PC-9 (cell line): ENCODE measurements at regions not wholly inside any gene's neighbourhood (a gene's known extent, or its start where the extent isn't known, plus 50 kb on each side); places are given as distances from the start of the nearest gene placed in this dataset.
A peak's percentile ranks its signal among the peaks of the same experiment; 100 is the strongest.

Experiments
- BruUV-seq: library from RNA; stranded (reverse); fragments of 400-500 nt; replicated peaks from 2 replicates; lab custom pipeline; 2021; lab: Mats Ljungman, UMichigan
- CTCF ChIA-PET: fragments of 300-600 bp; sonication (Branson Sonifier 250); formaldehyde crosslinking; loops from one replicate; lab custom pipeline; 2022; ENCODE audit warnings: antibody characterized with exemption; lab: Charles Lee
- POLR2A ChIA-PET: fragments of 300-600 bp; sonication (Branson Sonifier 250); formaldehyde crosslinking; loops from one replicate; lab custom pipeline; 2022; ENCODE audit warnings: antibody characterized with exemption; ENCODE audit not compliant: unreplicated experiment; lab: Charles Lee
- DNase-seq, 2 experiments: peaks; one replicate each; pipeline versions ENCODE4 v3.0.0 to v3.0.0-alpha.2; 2015 to 2022; ENCODE audit warnings: mixed read lengths in 1 of 2
- H2AFZ ChIP-seq: fragments of 200-600 bp; sonication (generic); 2 replicates; pipeline ENCODE4 v1.8.1; 2017; ENCODE audit warnings: antibody characterized with exemption
- H3F3A ChIP-seq: fragments of 200-600 bp; sonication (generic); 2 replicates; pipeline ENCODE4 v1.8.1; 2017; ENCODE audit warnings: antibody characterized with exemption, mild to moderate bottlenecking, low read depth; ENCODE audit not compliant: insufficient read depth
- H3K27ac ChIP-seq: fragments of 200-600 bp; sonication (generic); 2 replicates; pipeline ENCODE4 v1.6.1; 2016; ENCODE audit warnings: mixed run types
- H3K27me3 ChIP-seq: fragments of 200-600 bp; sonication (generic); 2 replicates; pipeline ENCODE4 v1.6.1; 2016; ENCODE audit warnings: low read depth, mixed run types; ENCODE audit not compliant: insufficient read depth
- H3K36me3 ChIP-seq: fragments of 200-600 bp; sonication (generic); 2 replicates; pipeline ENCODE4 v1.6.1; 2016; ENCODE audit warnings: low read depth, mixed run types
- H3K4me1 ChIP-seq: fragments of 200-600 bp; sonication (generic); replicated peaks from 2 replicates; pipeline ENCODE4 v1.6.1; 2016; ENCODE audit warnings: mixed run types; ENCODE audit not compliant: insufficient read depth
- H3K4me2 ChIP-seq: fragments of 200-600 bp; sonication (generic); 2 replicates; pipeline ENCODE4 v1.6.1; 2017; ENCODE audit warnings: mixed run types
- H3K4me3 ChIP-seq: fragments of 200-600 bp; sonication (generic); 2 replicates; pipeline ENCODE4 v1.6.1; 2016; ENCODE audit warnings: mixed run types
- H3K79me2 ChIP-seq: fragments of 200-600 bp; sonication (generic); 2 replicates; pipeline ENCODE4 v1.6.1; 2017; ENCODE audit warnings: low read depth, mixed run types
- H3K9me2 ChIP-seq: fragments of 200-600 bp; sonication (generic); 2 replicates; pipeline ENCODE4 v1.8.1; 2017; ENCODE audit warnings: mild to moderate bottlenecking; ENCODE audit not compliant: insufficient read depth
- H3K9me3 ChIP-seq: fragments of 200-600 bp; sonication (generic); 2 replicates; pipeline ENCODE4 v1.8.1; 2016; ENCODE audit warnings: low read depth; ENCODE audit not compliant: insufficient read depth
- H4K20me1 ChIP-seq: fragments of 200-600 bp; sonication (generic); 2 replicates; pipeline ENCODE4 v1.8.1; 2017; ENCODE audit not compliant: insufficient read depth
- EZH2 ChIP-seq: fragments of 200-600 bp; sonication (generic); IDR thresholded peaks from 2 replicates; pipeline ENCODE4 v1.8.0; 2017; ENCODE audit warnings: antibody characterized with exemption, low read depth
- intact Hi-C: fragments of 100-400 bp; cut with micrococcal nuclease; formaldehyde crosslinking; loops from one replicate; pipeline ENCODE4 v1.10.0; 2022; ENCODE audit not compliant: unreplicated experiment
- TF ChIP-seq, protein P1 (sequence below): fragments of 200-600 bp; sonication (generic); conservative IDR thresholded peaks from 2 replicates; pipeline ENCODE4 v1.6.1; 2017; ENCODE audit warnings: mixed run types, antibody characterized with exemption, mild to moderate bottlenecking, moderate library complexity

DNA sequence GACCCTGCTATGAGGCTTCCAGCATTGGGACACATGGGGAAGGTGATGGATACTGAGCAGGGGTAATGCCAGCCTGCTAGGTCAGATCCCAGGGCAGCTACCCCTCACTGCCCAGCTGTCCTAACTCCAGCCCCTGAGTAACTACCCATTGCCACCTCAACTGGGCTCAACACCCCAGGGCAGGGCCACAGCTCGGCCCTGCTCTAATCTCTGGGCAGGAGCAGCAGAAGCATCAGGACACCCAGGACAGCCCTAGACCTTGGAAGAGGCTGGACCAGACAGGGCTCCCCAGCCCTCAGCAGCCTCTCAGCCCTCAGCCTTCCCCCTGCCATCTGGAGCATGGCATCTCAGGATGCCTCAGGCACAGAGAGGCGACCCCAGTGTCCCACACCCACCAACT is 67.4 kb upstream of the TOP1 start:
- Histone ChIP-seq H3K4me3 (no peak overlapping the region), H3K9me2 (no peaks in the 10 kb centered on the region), H3K4me2 (no peak overlapping the region), H3K9me3 (no peaks in the 10 kb centered on the region), H2AFZ (no peak overlapping the region), H3K4me1 (no peaks in the 10 kb centered on the region), H3F3A (no peaks in the 10 kb centered on the region), H3K27ac (no peak overlapping the region), H3K27me3 (peaks cover 20% of the 10 kb centered on the region), H3K36me3 (no peaks in the 10 kb centered on the region), H3K79me2 (no peaks in the 10 kb centered on the region), H4K20me1 (no peaks in the 10 kb centered on the region)
- no TSS peak for BruUV-seq
- no peak for TF ChIP-seq EZH2
- TF ChIP-seq, protein P1, sequence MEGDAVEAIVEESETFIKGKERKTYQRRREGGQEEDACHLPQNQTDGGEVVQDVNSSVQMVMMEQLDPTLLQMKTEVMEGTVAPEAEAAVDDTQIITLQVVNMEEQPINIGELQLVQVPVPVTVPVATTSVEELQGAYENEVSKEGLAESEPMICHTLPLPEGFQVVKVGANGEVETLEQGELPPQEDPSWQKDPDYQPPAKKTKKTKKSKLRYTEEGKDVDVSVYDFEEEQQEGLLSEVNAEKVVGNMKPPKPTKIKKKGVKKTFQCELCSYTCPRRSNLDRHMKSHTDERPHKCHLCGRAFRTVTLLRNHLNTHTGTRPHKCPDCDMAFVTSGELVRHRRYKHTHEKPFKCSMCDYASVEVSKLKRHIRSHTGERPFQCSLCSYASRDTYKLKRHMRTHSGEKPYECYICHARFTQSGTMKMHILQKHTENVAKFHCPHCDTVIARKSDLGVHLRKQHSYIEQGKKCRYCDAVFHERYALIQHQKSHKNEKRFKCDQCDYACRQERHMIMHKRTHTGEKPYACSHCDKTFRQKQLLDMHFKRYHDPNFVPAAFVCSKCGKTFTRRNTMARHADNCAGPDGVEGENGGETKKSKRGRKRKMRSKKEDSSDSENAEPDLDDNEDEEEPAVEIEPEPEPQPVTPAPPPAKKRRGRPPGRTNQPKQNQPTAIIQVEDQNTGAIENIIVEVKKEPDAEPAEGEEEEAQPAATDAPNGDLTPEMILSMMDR, result no peak
- ChIA-PET CTCF (no interaction called here), POLR2A (no interaction called here)
- intact Hi-C loops, result loop anchor here (5.0 kb wide), 2 partner anchors 164 to 1074 kb away; no protein-coding TSS in a partner anchor
- no peak for DNase-seq

DNA sequence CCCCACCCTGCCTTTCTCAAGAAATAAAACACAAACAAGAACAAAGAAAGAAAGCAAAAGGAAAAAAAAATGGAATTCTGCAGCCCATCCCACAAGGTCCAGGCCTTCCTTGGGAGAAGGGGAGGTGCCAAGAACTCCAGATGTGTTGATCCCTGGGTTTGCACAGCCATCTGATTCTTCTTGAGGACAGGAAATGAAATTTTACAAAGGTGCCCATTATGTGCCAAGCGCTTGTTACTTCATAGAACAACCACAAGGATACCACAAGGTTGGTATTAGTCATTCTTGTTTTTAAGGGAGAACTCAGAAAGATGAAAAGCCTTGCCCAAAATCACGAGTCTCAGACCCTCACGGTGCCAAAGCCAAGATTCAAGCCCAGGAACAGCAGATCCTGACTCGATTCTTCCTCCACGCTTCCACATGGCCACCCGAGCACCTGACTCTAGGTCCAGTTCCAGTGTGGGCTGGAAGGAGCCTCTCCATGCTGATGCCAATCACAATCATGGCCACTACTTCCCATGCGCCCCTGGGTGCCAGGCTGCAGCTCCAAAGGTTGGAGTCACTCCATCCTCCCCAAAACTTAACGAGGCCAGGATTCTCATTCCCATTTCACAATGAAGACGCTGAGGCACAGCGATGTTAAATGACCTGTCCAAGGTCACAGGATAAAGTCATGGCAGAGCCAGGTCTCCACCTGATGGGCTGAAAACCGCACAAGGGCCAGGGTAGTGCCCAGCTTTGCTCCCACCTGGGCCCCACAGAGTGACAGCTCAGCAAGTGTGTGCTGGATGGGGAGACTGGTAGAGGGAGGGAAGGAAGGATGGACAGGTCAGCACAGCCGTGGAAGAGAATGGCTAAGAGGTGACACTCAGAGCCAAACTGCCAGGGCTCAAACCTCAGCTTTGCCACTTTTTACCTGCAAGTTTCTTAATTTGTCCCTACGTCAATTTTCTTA is 66.7 kb upstream of the TOP1 start:
- peaks cover 14% of the 10 kb centered on the region for H3K27me3 ChIP-seq
- no peaks in the 10 kb centered on the region for H3K9me2 ChIP-seq
- H3F3A ChIP-seq, result no peaks in the 10 kb centered on the region
- H3K4me2 ChIP-seq, result no peak overlapping the region
- no peaks in the 10 kb centered on the region for H3K4me1 ChIP-seq
- no TSS peak for BruUV-seq
- no peaks in the 10 kb centered on the region for H3K36me3 ChIP-seq
- TF ChIP-seq EZH2, result no peak
- TF ChIP-seq, protein P1, result no peak
- ChIA-PET CTCF (interaction anchor here (0.6 to 1.3 kb wide), 5 partner anchors 69 to 1851 kb away, joined by 3 to 6 read pairs (median 4); no protein-coding TSS in a partner anchor), POLR2A (no interaction called here)
- H4K20me1 ChIP-seq, result no peaks in the 10 kb centered on the region
- H3K27ac ChIP-seq, result no peak overlapping the region
- no peaks in the 10 kb centered on the region for H3K79me2 ChIP-seq
- H2AFZ ChIP-seq, result no peak overlapping the region
- no peak for DNase-seq
- H3K4me3 ChIP-seq, result no peak overlapping the region
- intact Hi-C loops, result loop anchor here (2.0 to 5.0 kb wide), 6 partner anchors 165 to 1911 kb away; no protein-coding TSS in a partner anchor
- H3K9me3 ChIP-seq, result no peaks in the 10 kb centered on the region

DNA sequence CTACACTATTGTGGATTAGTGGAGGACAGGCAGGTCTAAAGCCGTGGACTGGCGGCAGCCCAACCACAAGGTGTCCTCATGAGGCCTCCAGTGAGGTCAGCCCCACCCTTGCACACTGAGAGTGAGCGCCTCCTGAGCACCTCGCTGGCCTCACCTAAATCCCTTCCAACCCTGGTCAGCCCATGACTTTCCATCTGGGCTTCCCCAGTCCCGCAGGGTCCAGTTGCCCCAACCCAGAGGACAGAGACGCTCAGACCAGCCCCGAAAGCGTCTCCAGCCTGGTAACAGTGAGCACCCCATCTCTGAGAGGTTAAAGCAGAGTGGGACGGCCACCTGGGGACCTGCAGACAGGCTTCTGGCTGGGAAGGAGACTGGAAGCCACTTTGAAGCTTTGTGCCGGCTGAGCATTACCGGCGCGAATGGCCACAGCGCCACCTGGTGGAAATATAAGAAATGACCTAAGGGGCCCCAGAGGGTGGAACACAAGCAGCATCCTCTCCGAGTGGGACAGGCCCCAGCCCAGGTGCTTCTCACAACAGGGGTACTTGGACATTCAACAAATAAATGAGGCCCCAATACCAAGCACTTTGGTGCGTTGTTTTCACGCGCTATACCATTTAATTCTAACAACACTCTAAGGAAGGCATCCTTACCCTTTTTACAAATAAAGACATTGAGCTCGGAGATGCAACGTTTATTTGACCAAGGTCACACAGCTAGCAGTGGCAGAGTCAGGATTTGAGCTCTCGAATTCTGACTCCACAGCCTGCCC is 65.7 kb upstream of the TOP1 start:
- Histone ChIP-seq H3K27ac (no peak overlapping the region), H3K9me3 (no peaks in the 10 kb centered on the region), H3K4me1 (no peaks in the 10 kb centered on the region), H3K27me3 (peaks cover 7% of the 10 kb centered on the region; the same call in 1 of the 2 replicates), H3K9me2 (no peaks in the 10 kb centered on the region), H3F3A (no peaks in the 10 kb centered on the region), H3K36me3 (no peaks in the 10 kb centered on the region), H3K4me2 (peak overlapping the region; percentile 56), H3K4me3 (no peak overlapping the region), H2AFZ (no peak overlapping the region), H4K20me1 (no peaks in the 10 kb centered on the region), H3K79me2 (no peaks in the 10 kb centered on the region)
- TF ChIP-seq, protein P1, result peak; percentile 98
- TF ChIP-seq EZH2, result no peak
- DNase-seq, result peak; percentile 54 to 76
- ChIA-PET POLR2A (interaction anchor here (0.6 kb wide), 1 partner anchor 1493 kb away, joined by 4 read pairs; no protein-coding TSS in a partner anchor), CTCF (interaction anchor here (0.6 to 1.3 kb wide), 8 partner anchors 141 to 1912 kb away, joined by 3 to 6 read pairs (median 4); no protein-coding TSS in a partner anchor)
- intact Hi-C loops, result loop anchor here (2.0 to 5.0 kb wide), 6 partner anchors 166 to 1912 kb away; no protein-coding TSS in a partner anchor
- no TSS peak for BruUV-seq
